MM.1S (cell line): ENCODE measurements at regions not wholly inside any gene's neighbourhood (a gene's known extent, or its start where the extent isn't known, plus 50 kb on each side); places are given as distances from the start of the nearest gene placed in this dataset.

ENCODE experiments used
- CTCF ChIP-seq: fragments of 300-600 bp; sonication (generic); IDR thresholded peaks from 2 replicates; pipeline ENCODE4 v1.5.1; 2016; ENCODE audit warnings: antibody characterized with exemption, low read length, mixed read lengths
- EZH2 ChIP-seq: fragments of 300-600 bp; sonication (generic); optimal IDR thresholded peaks from 2 replicates; pipeline ENCODE3; 2017; ENCODE audit warnings: low read depth, mild to moderate bottlenecking, antibody characterized with exemption, low read length, mixed read lengths
- EZH2phosphoT487 ChIP-seq: fragments of 300-600 bp; sonication (generic); IDR thresholded peaks from 2 replicates; pipeline ENCODE4 v1.6.1; 2018; ENCODE audit warnings: antibody characterized with exemption, low read length

- no peak for TF ChIP-seq CTCF
- TF ChIP-seq EZH2phosphoT487: no peak
- no peak for TF ChIP-seq EZH2
Measured at GRCh38 chr6:120871416-120872261, 462.6 kb downstream of the TBC1D32 start.
